ENCODE measurements at regions not wholly inside any gene's neighbourhood (a gene's known extent, or its start where the extent isn't known, plus 50 kb on each side); places are given as distances from the start of the nearest gene placed in this dataset.

DNA sequence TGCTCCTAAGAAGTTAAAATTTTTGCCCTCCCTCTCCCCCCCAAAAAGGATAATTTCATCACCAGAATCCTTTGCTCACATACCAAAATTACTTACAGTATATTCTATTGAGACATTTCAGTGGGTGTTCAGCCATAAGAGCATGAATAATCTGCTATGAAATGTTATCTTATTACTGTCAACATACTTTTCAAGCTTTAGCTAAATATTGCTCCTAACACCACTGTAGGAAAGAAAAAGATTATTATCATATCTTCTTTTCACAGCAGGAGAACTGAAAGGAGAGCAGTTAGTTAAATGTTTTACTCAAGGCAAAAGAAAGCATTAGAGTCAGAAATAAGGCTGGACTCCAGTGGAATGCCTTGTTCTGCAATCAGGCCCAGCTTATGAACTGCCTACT lies 231.0 kb upstream of the GYPA start:
- no peak overlapping the region for H3K27ac Mint-ChIP-seq
- no peaks in the 10 kb centered on the region for H3K9me3 Mint-ChIP-seq
- no peak overlapping the region for H3K4me3 Mint-ChIP-seq
- Histone ChIP-seq H2BK20ac (ENCODE audit: low read depth, low read length, poor library complexity, severe bottlenecking) (no peak overlapping the region), H2BK12ac (ENCODE audit: insufficient read length, low read depth, low read length) (no peak overlapping the region), H2BK120ac (ENCODE audit: low read depth, low read length, poor library complexity, severe bottlenecking) (no peak overlapping the region), H4K20me1 (ENCODE audit: control insufficient read depth, insufficient read depth, insufficient read length) (no peaks in the 10 kb centered on the region), H3K4me1 (ENCODE audit: insufficient read depth, low read length) (no peaks in the 10 kb centered on the region; the same call in none of the 2 replicates), H4K91ac (ENCODE audit: insufficient read length, low read depth, low read length) (no peak overlapping the region), H3K14ac (ENCODE audit: insufficient read depth, low read length) (no peak overlapping the region), H3K79me1 (ENCODE audit: insufficient read depth, low read depth, low read length, poor library complexity, severe bottlenecking) (no peaks in the 10 kb centered on the region), H3K9ac (ENCODE audit: extremely low read depth, insufficient read length, low read length) (no peak overlapping the region), H3K56ac (ENCODE audit: insufficient read length, low read depth, low read length) (no peak overlapping the region), H3K23me2 (ENCODE audit: insufficient read length, low read depth, low read length, poor library complexity, severe bottlenecking) (no peaks in the 10 kb centered on the region), H3K23ac (ENCODE audit: insufficient read length, low read depth, low read length) (no peak overlapping the region), H3K27ac (ENCODE audit: insufficient read length, low read depth, low read length) (no peak overlapping the region), H3K27me3 (ENCODE audit: insufficient read depth, low read length) (no peaks in the 10 kb centered on the region), H3K18ac (ENCODE audit: insufficient read length, low read depth, low read length) (no peak overlapping the region), H2BK15ac (ENCODE audit: low read depth, low read length) (no peak overlapping the region), H4K8ac (replicated peaks; ENCODE audit: insufficient read length, low read depth, low read length) (no peak overlapping the region), H4K5ac (ENCODE audit: insufficient read length, low read depth, low read length) (no peak overlapping the region), H2AFZ (ENCODE audit: low read length) (no peak overlapping the region), H3K4ac (ENCODE audit: low read depth, low read length) (no peak overlapping the region), H3K4me2 (ENCODE audit: insufficient read depth, insufficient read length, low read length) (no peak overlapping the region), H3K79me2 (ENCODE audit: insufficient read depth, low read length) (no peaks in the 10 kb centered on the region), H3K9me3 (ENCODE audit: control insufficient read depth, low read depth, low read length) (no peaks in the 10 kb centered on the region), H2AK5ac (ENCODE audit: insufficient read length, low read length) (no peak overlapping the region), H2BK5ac (ENCODE audit: insufficient read length, low read length) (no peak overlapping the region), H3T11ph (ENCODE audit: low read length) (no peak overlapping the region)
- no peaks in the 10 kb centered on the region for H3K27me3 Mint-ChIP-seq (ENCODE audit: low read depth)
- H3K4me1 Mint-ChIP-seq: peaks cover 9 to 11% of the 10 kb centered on the region in 2 experiments
- DNase-seq: no peak
- TF ChIP-seq, protein P1, sequence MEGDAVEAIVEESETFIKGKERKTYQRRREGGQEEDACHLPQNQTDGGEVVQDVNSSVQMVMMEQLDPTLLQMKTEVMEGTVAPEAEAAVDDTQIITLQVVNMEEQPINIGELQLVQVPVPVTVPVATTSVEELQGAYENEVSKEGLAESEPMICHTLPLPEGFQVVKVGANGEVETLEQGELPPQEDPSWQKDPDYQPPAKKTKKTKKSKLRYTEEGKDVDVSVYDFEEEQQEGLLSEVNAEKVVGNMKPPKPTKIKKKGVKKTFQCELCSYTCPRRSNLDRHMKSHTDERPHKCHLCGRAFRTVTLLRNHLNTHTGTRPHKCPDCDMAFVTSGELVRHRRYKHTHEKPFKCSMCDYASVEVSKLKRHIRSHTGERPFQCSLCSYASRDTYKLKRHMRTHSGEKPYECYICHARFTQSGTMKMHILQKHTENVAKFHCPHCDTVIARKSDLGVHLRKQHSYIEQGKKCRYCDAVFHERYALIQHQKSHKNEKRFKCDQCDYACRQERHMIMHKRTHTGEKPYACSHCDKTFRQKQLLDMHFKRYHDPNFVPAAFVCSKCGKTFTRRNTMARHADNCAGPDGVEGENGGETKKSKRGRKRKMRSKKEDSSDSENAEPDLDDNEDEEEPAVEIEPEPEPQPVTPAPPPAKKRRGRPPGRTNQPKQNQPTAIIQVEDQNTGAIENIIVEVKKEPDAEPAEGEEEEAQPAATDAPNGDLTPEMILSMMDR (conservative IDR thresholded peaks at IDR 0.05): no peak
- H3K36me3 Mint-ChIP-seq (ENCODE audit: insufficient read depth in 1 of 3, low read depth in 3 of 3): no peaks in the 10 kb centered on the region
